ENCODE measurements at regions not wholly inside any gene's neighbourhood (a gene's known extent, or its start where the extent isn't known, plus 50 kb on each side); places are given as distances from the start of the nearest gene placed in this dataset.

DNA sequence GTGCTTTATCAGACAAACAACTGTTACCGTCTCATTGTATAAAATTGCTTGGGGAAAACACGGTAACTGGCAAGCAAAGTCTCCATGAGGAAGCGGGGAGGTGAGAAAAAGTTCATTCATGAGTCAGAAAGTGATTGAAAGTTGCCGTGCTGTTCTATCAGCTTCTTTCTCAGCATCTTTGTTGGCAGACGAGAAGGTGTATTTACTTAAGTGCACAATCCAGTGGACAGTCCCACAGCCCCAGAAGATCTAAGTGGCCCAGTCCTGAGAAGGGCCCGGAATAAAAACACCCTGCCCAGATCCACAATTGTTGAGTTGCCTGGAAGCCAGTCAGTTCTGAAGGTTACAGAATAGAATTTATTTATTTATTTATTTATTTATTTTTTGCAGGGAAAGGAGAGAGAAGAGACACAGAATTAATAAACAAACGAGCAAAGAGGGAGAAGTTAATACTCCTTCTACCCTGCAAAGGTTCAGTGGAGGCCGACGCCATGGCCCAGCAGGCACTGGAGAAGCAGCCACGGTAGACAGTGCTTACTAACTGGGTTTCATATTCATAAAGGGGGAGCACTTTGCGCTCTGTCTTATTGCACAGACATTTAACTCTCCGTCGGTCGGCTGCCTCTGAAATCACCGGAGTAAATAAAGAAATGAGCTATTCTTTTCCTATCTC lies 676.0 kb upstream of the SALL3 start:
- Mint-ChIP-seq H3K4me3 (no peak overlapping the region), H3K4me1 (ENCODE audit: low read depth) (no peaks in the 10 kb centered on the region), H3K27ac (no peak overlapping the region), H3K36me3 (ENCODE audit: insufficient read depth in 2 of 2) (no peaks in the 10 kb centered on the region), H3K27me3 (ENCODE audit: low read depth) (peaks cover 2% of the 10 kb centered on the region), H3K9me3 (no peaks in the 10 kb centered on the region)
- no peak for DNase-seq
- no peak for ATAC-seq (replicated peaks in 1 of 2)

DNA sequence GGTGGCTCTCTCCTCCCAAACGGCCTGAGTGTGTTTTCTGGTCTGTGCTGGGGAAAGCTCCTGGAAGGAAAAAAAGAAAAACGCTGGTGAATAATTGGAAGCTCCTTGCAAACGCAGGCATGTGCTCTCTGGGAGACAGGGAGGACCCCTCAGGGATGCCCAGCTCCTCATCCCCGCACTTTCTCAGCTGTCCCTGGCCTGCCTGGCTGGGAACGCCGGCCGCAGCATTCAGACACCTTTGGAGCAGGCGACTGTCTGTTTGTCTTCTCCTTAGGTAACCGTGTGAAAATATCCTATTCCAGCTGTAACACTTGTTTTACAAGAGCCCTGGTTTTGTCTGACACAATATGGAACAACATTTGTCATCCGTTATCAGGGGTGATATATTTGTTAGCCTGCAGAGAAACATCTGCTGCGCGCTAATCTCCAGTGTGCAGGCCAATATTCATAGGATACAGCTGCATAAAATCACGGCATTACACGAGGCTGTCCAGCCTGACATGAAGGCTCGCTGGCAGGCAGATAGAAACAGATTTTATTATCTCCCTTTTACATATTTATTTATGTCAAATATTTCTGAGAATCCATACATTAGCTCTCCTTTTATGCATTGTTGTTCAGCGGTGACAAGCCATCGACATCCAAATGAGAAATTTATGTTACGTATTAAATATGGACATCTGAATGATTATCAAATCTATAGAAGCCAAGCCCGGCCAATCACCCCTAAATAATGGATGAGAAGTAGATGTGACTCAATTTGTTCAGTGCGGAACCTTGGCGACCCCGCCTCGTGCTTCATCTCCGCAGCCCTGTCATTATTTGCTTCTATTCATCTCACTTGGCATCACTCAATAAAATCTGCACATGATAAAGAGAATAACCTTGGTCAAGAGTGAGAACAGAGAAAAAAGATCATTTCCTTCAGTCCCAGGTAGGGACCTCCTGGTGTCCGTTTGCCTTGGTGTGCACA lies 675.1 kb upstream of the SALL3 start:
- no peaks in the 10 kb centered on the region for H3K36me3 Mint-ChIP-seq (ENCODE audit: insufficient read depth in 2 of 2)
- no peaks in the 10 kb centered on the region for H3K9me3 Mint-ChIP-seq
- DNase-seq (no peak), ATAC-seq (replicated peaks in 1 of 2) (no peak)
- no peaks in the 10 kb centered on the region for H3K4me1 Mint-ChIP-seq (ENCODE audit: low read depth)
- H3K27me3 Mint-ChIP-seq (ENCODE audit: low read depth): peaks cover 4% of the 10 kb centered on the region
- no peak overlapping the region for H3K4me3 Mint-ChIP-seq
- no peak overlapping the region for H3K27ac Mint-ChIP-seq

DNA sequence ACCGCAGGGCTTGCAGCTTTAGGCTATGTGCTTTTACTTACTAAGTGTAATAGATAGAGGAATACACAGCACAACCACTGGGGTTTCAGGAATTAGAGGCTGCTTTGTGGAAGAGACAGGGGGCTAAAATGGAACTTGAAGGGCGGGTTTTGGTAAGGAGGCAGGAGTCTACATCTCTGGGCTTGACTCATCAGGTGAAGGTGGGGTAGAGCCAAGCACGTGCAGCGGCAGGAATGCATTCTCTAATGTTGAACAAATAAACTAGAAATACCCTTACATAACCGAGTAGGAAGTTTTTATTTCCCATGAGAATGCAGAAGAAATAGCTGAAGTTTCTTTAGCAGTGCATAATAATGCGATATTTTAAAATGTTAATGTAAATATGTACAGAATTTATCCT lies 673.8 kb upstream of the SALL3 start:
- Mint-ChIP-seq H3K4me3 (no peak overlapping the region), H3K27ac (no peak overlapping the region), H3K4me1 (ENCODE audit: low read depth) (no peaks in the 10 kb centered on the region), H3K36me3 (ENCODE audit: insufficient read depth in 2 of 2) (no peaks in the 10 kb centered on the region), H3K27me3 (ENCODE audit: low read depth) (peaks cover 4% of the 10 kb centered on the region), H3K9me3 (no peaks in the 10 kb centered on the region)
- DNase-seq (no peak), ATAC-seq (replicated peaks in 1 of 2) (no peak)

DNA sequence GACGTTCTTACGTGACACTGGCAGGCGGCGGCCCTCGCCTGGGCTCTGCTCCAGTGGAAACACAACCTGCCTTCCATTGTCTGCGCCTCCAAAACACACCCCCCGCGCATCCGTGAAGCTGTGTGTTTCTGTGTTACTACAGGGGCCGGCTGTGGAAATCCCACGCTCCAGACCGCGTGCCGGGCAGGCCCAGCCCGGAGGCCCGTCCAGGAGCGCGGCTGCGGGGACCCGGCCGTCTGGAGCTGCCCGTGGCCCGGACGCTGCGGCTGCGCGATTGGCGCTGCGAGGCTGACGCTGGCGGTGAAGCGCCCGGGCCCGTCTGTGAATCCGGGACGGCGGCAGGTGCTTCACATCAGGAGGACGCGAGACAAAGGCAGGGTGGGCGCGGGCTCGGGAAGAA lies 670.3 kb upstream of the SALL3 start:
- Mint-ChIP-seq H3K4me3 (no peak overlapping the region), H3K9me3 (peaks cover 0 to 5% of the 10 kb centered on the region in 2 donors), H3K27ac (no peak overlapping the region), H3K36me3 (ENCODE audit: insufficient read depth in 2 of 2) (peaks cover 0 to 3% of the 10 kb centered on the region in 2 donors), H3K4me1 (ENCODE audit: low read depth) (no peaks in the 10 kb centered on the region), H3K27me3 (ENCODE audit: low read depth) (peaks cover 4% of the 10 kb centered on the region)
- ATAC-seq (replicated peaks in 1 of 2): no peak
- no peak for DNase-seq

DNA sequence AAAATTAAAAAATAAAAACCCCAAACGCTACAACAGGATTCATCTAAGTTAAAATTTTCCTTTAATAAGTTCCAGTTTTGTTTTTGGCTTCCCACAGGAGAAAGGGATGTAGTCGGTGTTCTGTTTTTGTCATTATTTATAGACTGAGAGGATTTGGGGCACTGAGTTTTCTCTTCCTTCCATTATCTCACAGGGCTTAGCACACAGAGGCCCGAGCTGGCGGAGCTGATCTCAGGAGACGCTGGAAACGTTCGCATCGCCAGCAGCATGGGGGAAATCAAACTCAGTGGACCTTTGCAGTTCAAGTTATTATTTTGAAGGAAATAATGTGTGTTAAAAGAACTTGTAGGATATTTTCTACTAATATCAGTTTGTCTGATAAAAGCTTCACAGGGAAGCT lies 669.7 kb upstream of the SALL3 start:
- Mint-ChIP-seq H3K27ac (no peak overlapping the region), H3K36me3 (ENCODE audit: insufficient read depth in 2 of 2) (peaks cover 0 to 3% of the 10 kb centered on the region in 2 donors)
- ATAC-seq (replicated peaks in 1 of 2): no peak

DNA sequence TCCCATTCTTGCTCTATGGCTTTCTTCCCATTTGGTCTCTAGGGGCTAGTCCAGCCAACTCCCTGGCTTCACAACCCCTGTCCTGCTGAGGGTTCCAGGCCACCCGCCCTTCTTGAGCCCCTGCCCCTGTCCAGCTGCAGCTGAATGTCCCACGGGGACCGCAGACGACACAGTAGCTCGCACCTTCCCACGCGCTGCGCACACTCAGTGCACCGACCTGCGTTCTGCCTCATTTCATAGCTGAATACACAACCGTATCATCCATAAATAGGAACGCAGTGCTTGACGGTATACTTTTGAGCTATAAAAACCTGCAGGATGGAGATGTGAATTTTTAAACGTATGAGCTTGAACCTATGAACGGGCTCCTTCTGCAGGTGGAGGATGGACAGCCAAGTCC lies 660.4 kb upstream of the SALL3 start:
- Mint-ChIP-seq H3K36me3 (ENCODE audit: insufficient read depth in 2 of 2) (no peaks in the 10 kb centered on the region), H3K4me3 (no peak overlapping the region), H3K4me1 (ENCODE audit: low read depth) (no peaks in the 10 kb centered on the region), H3K9me3 (no peaks in the 10 kb centered on the region), H3K27ac (no peak overlapping the region), H3K27me3 (ENCODE audit: low read depth) (no peaks in the 10 kb centered on the region)
- no peak for DNase-seq
- no peak for ATAC-seq (replicated peaks in 1 of 2)

More for the DNA sequence above, 669.7 kb upstream of the SALL3 start:
- Mint-ChIP-seq H3K27me3 (ENCODE audit: low read depth) (peaks cover 4% of the 10 kb centered on the region), H3K4me3 (no peak overlapping the region), H3K9me3 (peaks cover 0 to 5% of the 10 kb centered on the region in 2 donors), H3K4me1 (ENCODE audit: low read depth) (no peaks in the 10 kb centered on the region)
- no peak for DNase-seq

DNA sequence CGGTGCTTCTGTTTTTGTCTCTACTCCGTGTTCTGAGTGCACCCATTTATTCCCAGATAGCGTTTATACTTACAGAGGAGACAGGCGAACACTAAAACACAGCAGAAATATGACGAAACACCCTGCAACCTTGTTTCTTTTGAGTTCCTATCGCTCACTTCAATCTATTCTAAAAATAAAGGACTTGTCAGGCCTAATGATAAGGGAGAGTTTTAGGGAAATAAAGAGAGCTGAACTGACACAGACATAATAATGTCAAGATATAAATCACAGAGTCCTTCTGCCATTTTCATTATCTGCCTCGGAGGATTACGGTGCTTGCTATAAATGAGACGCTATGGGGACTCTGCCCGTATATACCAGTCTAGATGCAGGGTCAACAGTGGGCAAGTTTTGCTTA lies 659.7 kb upstream of the SALL3 start:
- H3K27ac Mint-ChIP-seq: no peak overlapping the region
- H3K9me3 Mint-ChIP-seq: no peaks in the 10 kb centered on the region
- DNase-seq (no peak), ATAC-seq (replicated peaks in 1 of 2) (no peak)
- H3K4me1 Mint-ChIP-seq (ENCODE audit: low read depth): no peaks in the 10 kb centered on the region
- no peaks in the 10 kb centered on the region for H3K27me3 Mint-ChIP-seq (ENCODE audit: low read depth)
- no peaks in the 10 kb centered on the region for H3K36me3 Mint-ChIP-seq (ENCODE audit: insufficient read depth in 2 of 2)
- H3K4me3 Mint-ChIP-seq: no peak overlapping the region

DNA sequence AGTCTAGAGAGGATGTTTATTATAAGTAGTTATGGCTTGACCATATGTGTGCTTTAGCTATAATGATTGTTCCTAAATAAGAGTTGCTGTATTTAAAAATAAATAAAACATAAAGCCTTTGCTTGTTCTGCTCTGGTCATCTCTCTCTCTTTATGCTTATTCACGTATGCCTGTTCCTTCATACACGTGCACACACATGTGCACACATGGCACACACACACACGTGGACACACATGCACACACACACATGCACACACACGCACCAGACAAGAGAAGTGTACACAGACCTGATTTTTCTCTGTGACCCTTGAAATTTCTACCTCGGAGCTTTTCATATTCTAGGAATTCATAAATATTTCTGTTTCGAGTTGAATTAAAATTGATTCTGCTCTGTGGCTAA lies 658.2 kb upstream of the SALL3 start:
- H3K27me3 Mint-ChIP-seq (ENCODE audit: low read depth): no peaks in the 10 kb centered on the region
- no peaks in the 10 kb centered on the region for H3K9me3 Mint-ChIP-seq
- H3K4me3 Mint-ChIP-seq: no peak overlapping the region
- H3K36me3 Mint-ChIP-seq (ENCODE audit: insufficient read depth in 2 of 2): no peaks in the 10 kb centered on the region
- DNase-seq (no peak), ATAC-seq (replicated peaks in 1 of 2) (no peak)
- no peaks in the 10 kb centered on the region for H3K4me1 Mint-ChIP-seq (ENCODE audit: low read depth)
- no peak overlapping the region for H3K27ac Mint-ChIP-seq

DNA sequence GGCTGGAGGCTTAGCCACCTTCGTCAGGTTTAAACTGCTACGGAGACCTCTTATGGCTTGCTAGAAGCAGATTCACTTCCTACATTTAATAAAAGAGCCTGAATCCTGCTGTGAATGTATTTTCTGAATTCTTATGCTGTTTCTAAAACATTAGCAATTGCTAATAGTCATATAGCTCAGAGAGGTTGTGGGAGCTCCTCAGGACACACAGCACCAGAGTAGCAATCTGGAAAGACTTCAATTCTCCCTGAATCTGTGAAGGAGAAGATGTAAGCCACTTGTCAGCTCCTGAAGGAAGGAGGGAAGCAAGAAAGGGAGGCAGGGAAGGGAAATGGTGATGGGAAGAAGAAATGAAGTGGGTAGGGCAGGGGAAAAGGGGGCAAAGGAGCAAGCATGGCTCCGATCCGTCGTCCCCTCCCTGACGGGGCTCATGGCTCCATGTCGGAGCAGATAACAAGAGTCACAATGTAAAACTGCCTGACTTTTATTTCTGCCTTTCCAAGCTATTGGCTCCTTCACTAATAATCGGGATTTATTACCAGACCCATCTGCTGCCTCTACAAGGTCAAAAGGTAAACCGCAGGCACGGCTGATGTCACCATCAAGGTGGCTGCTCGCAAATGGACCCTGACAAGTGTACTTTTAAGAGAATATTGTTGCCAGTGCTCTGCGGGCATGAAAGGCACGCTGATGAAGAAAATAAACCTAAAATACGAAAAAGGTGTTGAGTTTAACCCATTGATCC lies 656.0 kb upstream of the SALL3 start:
- no peaks in the 10 kb centered on the region for H3K9me3 Mint-ChIP-seq
- H3K4me3 Mint-ChIP-seq: no peak overlapping the region
- no peak overlapping the region for H3K27ac Mint-ChIP-seq
- H3K36me3 Mint-ChIP-seq (ENCODE audit: insufficient read depth in 2 of 2): no peaks in the 10 kb centered on the region
- H3K27me3 Mint-ChIP-seq (ENCODE audit: low read depth): no peaks in the 10 kb centered on the region
- no peaks in the 10 kb centered on the region for H3K4me1 Mint-ChIP-seq (ENCODE audit: low read depth)
- no peak for DNase-seq
- ATAC-seq (replicated peaks in 1 of 2): no peak

DNA sequence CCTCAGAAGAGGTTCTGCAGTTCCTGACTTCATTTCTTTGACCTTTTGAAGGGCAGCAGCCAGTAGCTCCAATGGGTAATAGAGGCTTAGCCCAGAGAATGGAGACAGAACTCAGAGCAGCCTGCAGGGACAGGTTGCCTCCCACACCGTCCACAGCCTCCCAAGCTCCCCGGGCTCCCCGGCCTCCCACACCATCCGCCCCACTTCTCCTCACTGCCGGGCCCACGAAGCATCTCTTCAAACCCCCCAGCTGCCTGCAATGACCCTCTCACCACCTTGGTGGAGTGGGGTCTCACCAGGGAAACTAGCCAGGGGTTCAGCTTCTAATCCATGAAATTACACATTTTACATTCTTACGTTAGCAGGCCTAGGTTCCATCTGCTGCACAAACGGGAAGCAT lies 652.0 kb upstream of the SALL3 start:
- H3K27me3 Mint-ChIP-seq (ENCODE audit: low read depth): no peaks in the 10 kb centered on the region
- no peaks in the 10 kb centered on the region for H3K4me1 Mint-ChIP-seq (ENCODE audit: low read depth)
- no peak overlapping the region for H3K27ac Mint-ChIP-seq
- H3K4me3 Mint-ChIP-seq: no peak overlapping the region
- DNase-seq: no peak
- ATAC-seq (replicated peaks in 1 of 2): no peak
- peaks cover 0 to 2% of the 10 kb centered on the region in 2 donors for H3K9me3 Mint-ChIP-seq
- no peaks in the 10 kb centered on the region for H3K36me3 Mint-ChIP-seq (ENCODE audit: insufficient read depth in 2 of 2)

DNA sequence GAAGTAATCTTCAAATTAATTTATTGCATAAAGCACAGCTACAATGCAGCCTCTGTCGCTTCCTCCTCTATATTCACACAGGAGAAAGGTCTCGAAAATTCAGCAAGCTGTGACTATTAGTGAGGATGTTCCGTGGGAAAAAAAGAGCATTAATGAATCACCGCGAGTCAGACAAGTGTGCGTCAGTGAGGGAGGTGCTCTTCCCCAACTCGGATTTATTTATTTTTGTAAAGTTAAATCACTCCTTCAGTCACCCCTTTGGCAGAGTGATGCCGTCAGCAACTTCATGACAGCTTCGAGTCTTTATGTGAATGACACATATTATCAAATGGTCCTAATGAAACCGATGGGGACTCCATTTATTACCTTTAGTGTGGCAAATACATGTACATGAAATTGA lies 648.9 kb upstream of the SALL3 start:
- Mint-ChIP-seq H3K27me3 (ENCODE audit: low read depth) (no peaks in the 10 kb centered on the region), H3K4me1 (ENCODE audit: low read depth) (no peaks in the 10 kb centered on the region), H3K9me3 (peaks cover 0 to 6% of the 10 kb centered on the region in 2 donors), H3K36me3 (ENCODE audit: insufficient read depth in 2 of 2) (no peaks in the 10 kb centered on the region), H3K27ac (no peak overlapping the region), H3K4me3 (no peak overlapping the region)
- no peak for ATAC-seq (replicated peaks in 1 of 2)
- DNase-seq: no peak

DNA sequence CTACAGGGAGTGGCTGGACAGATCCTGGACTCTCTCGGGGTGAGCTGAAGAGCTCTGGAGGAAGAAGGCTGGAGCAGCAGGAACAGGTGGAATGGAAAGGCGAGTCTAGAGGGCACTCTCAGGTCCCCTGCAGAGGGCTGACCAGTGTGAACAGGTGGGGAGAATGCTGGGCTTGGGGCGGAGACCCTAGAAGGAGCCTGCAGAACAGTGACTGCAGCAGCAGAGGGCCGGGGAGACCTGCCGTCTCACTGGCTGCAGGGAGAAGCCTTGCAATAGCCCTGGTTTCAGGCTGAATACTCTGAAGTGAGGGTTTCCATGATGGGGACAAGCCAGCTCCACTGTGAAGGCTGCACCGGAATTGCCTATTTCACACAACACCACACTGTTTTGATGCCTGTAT lies 626.7 kb upstream of the SALL3 start:
- no peak for ATAC-seq (replicated peaks in 1 of 2)
- Mint-ChIP-seq H3K27me3 (ENCODE audit: low read depth) (no peaks in the 10 kb centered on the region), H3K9me3 (peaks cover 0 to 2% of the 10 kb centered on the region in 2 donors), H3K27ac (no peak overlapping the region), H3K4me3 (no peak overlapping the region), H3K4me1 (ENCODE audit: low read depth) (no peaks in the 10 kb centered on the region), H3K36me3 (ENCODE audit: insufficient read depth in 2 of 2) (no peaks in the 10 kb centered on the region)
- DNase-seq: no peak

DNA sequence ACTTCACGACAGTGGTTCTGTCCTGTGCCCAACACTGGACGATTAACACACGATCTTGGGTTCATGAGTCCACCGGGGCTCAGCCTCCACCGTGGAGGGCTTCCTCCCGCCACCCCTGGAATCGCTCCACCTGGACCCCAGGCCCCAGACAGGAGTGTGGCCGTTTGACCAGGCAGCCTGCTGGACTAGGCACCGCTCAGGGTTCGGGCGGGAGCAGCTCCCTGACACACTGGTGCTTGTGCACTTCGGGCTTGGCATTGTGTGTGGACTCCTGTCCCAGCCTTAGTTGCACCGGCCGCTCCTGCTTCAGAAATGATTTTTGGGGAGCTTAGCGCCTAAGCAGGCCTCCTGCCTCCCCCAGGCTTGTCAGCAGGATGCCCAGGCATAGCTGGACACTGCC lies 617.4 kb upstream of the SALL3 start:
- no peaks in the 10 kb centered on the region for H3K27me3 Mint-ChIP-seq (ENCODE audit: low read depth)
- no peak overlapping the region for H3K4me3 Mint-ChIP-seq
- H3K4me1 Mint-ChIP-seq (ENCODE audit: low read depth): no peaks in the 10 kb centered on the region
- no peak overlapping the region for H3K27ac Mint-ChIP-seq
- no peak for ATAC-seq (replicated peaks in 1 of 2)
- no peak for DNase-seq
- H3K9me3 Mint-ChIP-seq: no peaks in the 10 kb centered on the region
- peaks cover 0 to 2% of the 10 kb centered on the region in 2 donors for H3K36me3 Mint-ChIP-seq (ENCODE audit: insufficient read depth in 2 of 2)

Data from activated T-cell treated with anti-CD3 and anti-CD28 coated beads, Interleukin-2, amount 50 U/mL, for 72 hours (primary cell).